Colonic mucosa (tissue), 4 donors: ENCODE measurements at regions not wholly inside any gene's neighbourhood (a gene's known extent, or its start where the extent isn't known, plus 50 kb on each side); places are given as distances from the start of the nearest gene placed in this dataset.

Source experiments
- DNase-seq: peaks from one replicate; pipeline ENCODE4 v3.0.0-alpha.2; 2020
- H3K27ac ChIP-seq: fragments of 200-600 bp; one replicate; pipeline ENCODE4 v1.8.0; 2021
- H3K27me3 ChIP-seq: fragments of 200-600 bp; one replicate; pipeline ENCODE4 v1.8.0; 2021
- H3K36me3 ChIP-seq: fragments of 200-600 bp; one replicate; pipeline ENCODE4 v1.8.0; 2021
- H3K4me1 ChIP-seq: fragments of 200-600 bp; one replicate; pipeline ENCODE4 v1.8.0; 2021; ENCODE audit warnings: mild to moderate bottlenecking
- H3K4me3 ChIP-seq: fragments of 200-600 bp; one replicate; pipeline ENCODE4 v1.8.0; 2021
- H3K9ac ChIP-seq, 2 donors: one replicate each; pipeline ENCODE4 v1.7.0; 2013; ENCODE audit warnings: control low read depth in 2 of 2, low read depth in 2 of 2, low read length in 2 of 2
- H3K9me3 ChIP-seq: fragments of 200-600 bp; one replicate; pipeline ENCODE4 v1.8.0; 2021
- CTCF ChIP-seq: fragments of 200-600 bp; IDR thresholded peaks from one replicate; pipeline ENCODE4 v1.8.0; 2022; ENCODE audit warnings: antibody characterized with exemption, mild to moderate bottlenecking
- intact Hi-C: fragments of 100-400 bp; cut with DNase I; formaldehyde crosslinking; loops from one replicate; pipeline ENCODE4 v1.14.1; 2022
- donor health status: healthy.
- donor health status: DM: no; HTN: no; CAD: no.
- donor health status: DM: no; HTN: no; CAD: no.

GRCh38 chr18:4677006-4677405 lies 221.9 kb upstream of the DLGAP1 start:
- Histone ChIP-seq H3K9me3 (no peaks in the 10 kb centered on the region), H3K27me3 (no peaks in the 10 kb centered on the region), H3K4me3 (no peak overlapping the region), H3K4me1 (no peaks in the 10 kb centered on the region), H3K36me3 (no peaks in the 10 kb centered on the region), H3K27ac (no peak overlapping the region), H3K9ac (no peak overlapping the region)
- no peak for DNase-seq
- no peak for TF ChIP-seq CTCF
- intact Hi-C loops: no loop called here

GRCh38 chr18:4672162-4672561 lies 217.1 kb upstream of the DLGAP1 start:
- no peaks in the 10 kb centered on the region for H3K36me3 ChIP-seq
- no peak overlapping the region for H3K4me3 ChIP-seq
- H3K9ac ChIP-seq: no peak overlapping the region
- no peaks in the 10 kb centered on the region for H3K4me1 ChIP-seq
- intact Hi-C loops: no loop called here
- H3K27ac ChIP-seq: no peak overlapping the region
- TF ChIP-seq CTCF: no peak
- no peak for DNase-seq
- no peaks in the 10 kb centered on the region for H3K9me3 ChIP-seq
- no peaks in the 10 kb centered on the region for H3K27me3 ChIP-seq

GRCh38 chr18:4658804-4659203 lies 203.7 kb upstream of the DLGAP1 start:
- Histone ChIP-seq H3K4me3 (no peak overlapping the region), H3K4me1 (no peaks in the 10 kb centered on the region), H3K9ac (no peak overlapping the region), H3K27ac (no peak overlapping the region), H3K9me3 (no peaks in the 10 kb centered on the region), H3K36me3 (no peaks in the 10 kb centered on the region), H3K27me3 (no peaks in the 10 kb centered on the region)
- no peak for DNase-seq
- no peak for TF ChIP-seq CTCF
- intact Hi-C loops: no loop called here

GRCh38 chr18:4653418-4653817 lies 198.3 kb upstream of the DLGAP1 start:
- H3K27me3 ChIP-seq: no peaks in the 10 kb centered on the region
- H3K9me3 ChIP-seq: no peaks in the 10 kb centered on the region
- TF ChIP-seq CTCF: no peak
- DNase-seq: no peak
- H3K9ac ChIP-seq: no peak overlapping the region
- intact Hi-C loops: no loop called here
- H3K4me3 ChIP-seq: no peak overlapping the region
- H3K4me1 ChIP-seq: no peaks in the 10 kb centered on the region
- no peak overlapping the region for H3K27ac ChIP-seq
- H3K36me3 ChIP-seq: no peaks in the 10 kb centered on the region

- H3K4me1 ChIP-seq: no peaks in the 10 kb centered on the region
- TF ChIP-seq CTCF: no peak
- H3K36me3 ChIP-seq: no peaks in the 10 kb centered on the region
- intact Hi-C loops: no loop called here
- H3K9me3 ChIP-seq: no peaks in the 10 kb centered on the region
- H3K9ac ChIP-seq: no peak overlapping the region
- no peak overlapping the region for H3K27ac ChIP-seq
- H3K27me3 ChIP-seq: no peaks in the 10 kb centered on the region
- DNase-seq: no peak
- no peak overlapping the region for H3K4me3 ChIP-seq
Observed at GRCh38 chr18:4641771-4642368, 186.8 kb upstream of the DLGAP1 start.
